HG03095 (cell line): ENCODE measurements at regions not wholly inside any gene's neighbourhood (a gene's known extent, or its start where the extent isn't known, plus 50 kb on each side); places are given as distances from the start of the nearest gene placed in this dataset.
"Not testable (repeated sequence)": the region's sequence is repeated elsewhere in the genome, so short reads cannot be mapped to it uniquely, and the experiment has no call there.

ENCODE experiments used
- ATAC-seq: cut with Tn5 transposase; IDR thresholded peaks from one replicate; pipeline ENCODE4 v1.9.1; 2021; ENCODE audit warnings: moderate library complexity; ENCODE audit not compliant: unreplicated experiment

GRCh38 chr1:121001090-121001726 is 111.6 kb downstream of the PPIAL4A start:
- ATAC-seq: not testable (repeated sequence)

GRCh38 chr1:121003230-121003629 is 113.7 kb downstream of the PPIAL4A start:
- ATAC-seq: not testable (repeated sequence)

- ATAC-seq: not testable (repeated sequence)
These were observed 117.3 kb downstream of the PPIAL4A start for GRCh38 chr1:121006826-121007225.

- not testable (repeated sequence) for ATAC-seq
These were observed 118.2 kb downstream of the PPIAL4A start for GRCh38 chr1:121007755-121008154.

- ATAC-seq: not testable (repeated sequence)
These were observed 119.1 kb downstream of the PPIAL4A start for GRCh38 chr1:121008512-121009215.

GRCh38 chr1:121009216-121010057 is 119.9 kb downstream of the PPIAL4A start:
- ATAC-seq: not testable (repeated sequence)

GRCh38 chr1:121010141-121010540 is 120.6 kb downstream of the PPIAL4A start:
- not testable (repeated sequence) for ATAC-seq

- not testable (repeated sequence) for ATAC-seq
These were observed 123.6 kb downstream of the PPIAL4A start for GRCh38 chr1:121013181-121013580.

- ATAC-seq: not testable (repeated sequence)
These were observed 126.8 kb downstream of the PPIAL4A start for GRCh38 chr1:121016182-121017028.

GRCh38 chr1:121019715-121020349 is 130.3 kb downstream of the PPIAL4A start:
- ATAC-seq: not testable (repeated sequence)

- ATAC-seq: not testable (repeated sequence)
These were observed 131.0 kb downstream of the PPIAL4A start for GRCh38 chr1:121020350-121021236.

GRCh38 chr1:121021716-121022115 is 132.1 kb downstream of the PPIAL4A start:
- ATAC-seq: not testable (repeated sequence)

GRCh38 chr1:121032878-121033494 is 143.4 kb downstream of the PPIAL4A start:
- ATAC-seq: not testable (repeated sequence)

- not testable (repeated sequence) for ATAC-seq
These were observed 147.2 kb downstream of the PPIAL4A start for GRCh38 chr1:121036792-121037191.

GRCh38 chr1:121040974-121041373 is 143.2 kb downstream of the FAM72B start:
- not testable (repeated sequence) for ATAC-seq

- ATAC-seq: not testable (repeated sequence)
These were observed 142.6 kb downstream of the FAM72B start for GRCh38 chr1:121041497-121041896.

GRCh38 chr1:121042882-121043281 is 141.3 kb downstream of the FAM72B start:
- ATAC-seq: not testable (repeated sequence)

- not testable (repeated sequence) for ATAC-seq
These were observed 135.8 kb downstream of the FAM72B start for GRCh38 chr1:121048293-121048752.
